Osteocyte (in vitro differentiated cells): ENCODE measurements at regions not wholly inside any gene's neighbourhood (a gene's known extent, or its start where the extent isn't known, plus 50 kb on each side); places are given as distances from the start of the nearest gene placed in this dataset.

Source experiments
- DNase-seq: peaks from one replicate; pipeline ENCODE4 v3.0.0; 2021; ENCODE audit warnings: mixed read lengths; ENCODE audit not compliant: unreplicated experiment; ENCODE audit errors: extremely low spot score
- H3K27ac Mint-ChIP-seq: one replicate; pipeline ENCODE4 v1.8.0; 2021; ENCODE audit warnings: mild to moderate bottlenecking, mixed read lengths; ENCODE audit not compliant: unreplicated experiment
- H3K27me3 Mint-ChIP-seq: one replicate; pipeline ENCODE4 v1.8.0; 2021; ENCODE audit warnings: mixed read lengths; ENCODE audit not compliant: unreplicated experiment
- H3K36me3 Mint-ChIP-seq: one replicate; pipeline ENCODE4 v1.8.0; 2021; ENCODE audit warnings: mixed read lengths; ENCODE audit not compliant: unreplicated experiment
- H3K4me1 Mint-ChIP-seq: one replicate; pipeline ENCODE4 v1.8.0; 2021; ENCODE audit warnings: mixed read lengths; ENCODE audit not compliant: unreplicated experiment
- H3K4me3 Mint-ChIP-seq: one replicate; pipeline ENCODE4 v1.8.0; 2021; ENCODE audit warnings: mild to moderate bottlenecking, moderate library complexity, mixed read lengths; ENCODE audit not compliant: unreplicated experiment
- H3K9me3 Mint-ChIP-seq: one replicate; pipeline ENCODE4 v1.8.0; 2021; ENCODE audit warnings: mixed read lengths; ENCODE audit not compliant: unreplicated experiment
- TF ChIP-seq, protein P1 (sequence below): fragments of 200-600 bp; sonication (generic); IDR thresholded peaks from 2 replicates; pipeline ENCODE4 v1.5.0; 2021; ENCODE audit warnings: antibody characterized with exemption, mild to moderate bottlenecking, moderate library complexity

DNA sequence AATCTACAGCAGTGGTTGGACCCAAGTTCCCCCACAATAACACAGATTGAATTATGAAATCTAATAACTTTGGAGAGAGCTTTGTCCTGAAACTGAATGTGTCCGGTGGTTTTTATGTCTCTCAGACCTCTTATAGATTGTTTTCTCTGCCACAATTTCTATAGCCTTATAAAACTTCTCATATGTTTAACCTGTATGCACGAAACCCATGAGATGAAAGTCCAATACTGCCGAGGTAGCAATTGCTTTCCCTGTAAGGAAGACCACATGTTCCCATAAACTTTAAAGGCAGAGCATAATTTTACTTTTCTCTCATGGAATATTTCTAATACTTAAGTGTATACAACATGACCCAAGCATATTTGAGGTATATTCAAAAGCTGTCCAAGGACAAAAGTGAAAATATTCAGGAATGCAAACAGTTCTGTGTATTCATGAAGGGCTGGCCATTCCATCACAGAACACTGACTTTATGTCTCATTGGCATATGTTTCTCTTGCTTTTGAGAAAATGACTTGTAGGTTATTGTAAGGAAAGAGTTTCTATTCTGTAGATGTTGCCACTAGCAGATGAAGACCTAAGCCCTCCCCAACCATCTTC is 94.4 kb upstream of the TLE4 start:
- no peaks in the 10 kb centered on the region for H3K27me3 Mint-ChIP-seq
- TF ChIP-seq, protein P1, sequence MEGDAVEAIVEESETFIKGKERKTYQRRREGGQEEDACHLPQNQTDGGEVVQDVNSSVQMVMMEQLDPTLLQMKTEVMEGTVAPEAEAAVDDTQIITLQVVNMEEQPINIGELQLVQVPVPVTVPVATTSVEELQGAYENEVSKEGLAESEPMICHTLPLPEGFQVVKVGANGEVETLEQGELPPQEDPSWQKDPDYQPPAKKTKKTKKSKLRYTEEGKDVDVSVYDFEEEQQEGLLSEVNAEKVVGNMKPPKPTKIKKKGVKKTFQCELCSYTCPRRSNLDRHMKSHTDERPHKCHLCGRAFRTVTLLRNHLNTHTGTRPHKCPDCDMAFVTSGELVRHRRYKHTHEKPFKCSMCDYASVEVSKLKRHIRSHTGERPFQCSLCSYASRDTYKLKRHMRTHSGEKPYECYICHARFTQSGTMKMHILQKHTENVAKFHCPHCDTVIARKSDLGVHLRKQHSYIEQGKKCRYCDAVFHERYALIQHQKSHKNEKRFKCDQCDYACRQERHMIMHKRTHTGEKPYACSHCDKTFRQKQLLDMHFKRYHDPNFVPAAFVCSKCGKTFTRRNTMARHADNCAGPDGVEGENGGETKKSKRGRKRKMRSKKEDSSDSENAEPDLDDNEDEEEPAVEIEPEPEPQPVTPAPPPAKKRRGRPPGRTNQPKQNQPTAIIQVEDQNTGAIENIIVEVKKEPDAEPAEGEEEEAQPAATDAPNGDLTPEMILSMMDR, result no peak
- no peaks in the 10 kb centered on the region for H3K36me3 Mint-ChIP-seq
- DNase-seq, result no peak
- H3K4me3 Mint-ChIP-seq, result no peak overlapping the region
- H3K4me1 Mint-ChIP-seq, result peaks cover 35% of the 10 kb centered on the region
- H3K9me3 Mint-ChIP-seq, result no peaks in the 10 kb centered on the region
- H3K27ac Mint-ChIP-seq, result peak overlapping the region; percentile 67

DNA sequence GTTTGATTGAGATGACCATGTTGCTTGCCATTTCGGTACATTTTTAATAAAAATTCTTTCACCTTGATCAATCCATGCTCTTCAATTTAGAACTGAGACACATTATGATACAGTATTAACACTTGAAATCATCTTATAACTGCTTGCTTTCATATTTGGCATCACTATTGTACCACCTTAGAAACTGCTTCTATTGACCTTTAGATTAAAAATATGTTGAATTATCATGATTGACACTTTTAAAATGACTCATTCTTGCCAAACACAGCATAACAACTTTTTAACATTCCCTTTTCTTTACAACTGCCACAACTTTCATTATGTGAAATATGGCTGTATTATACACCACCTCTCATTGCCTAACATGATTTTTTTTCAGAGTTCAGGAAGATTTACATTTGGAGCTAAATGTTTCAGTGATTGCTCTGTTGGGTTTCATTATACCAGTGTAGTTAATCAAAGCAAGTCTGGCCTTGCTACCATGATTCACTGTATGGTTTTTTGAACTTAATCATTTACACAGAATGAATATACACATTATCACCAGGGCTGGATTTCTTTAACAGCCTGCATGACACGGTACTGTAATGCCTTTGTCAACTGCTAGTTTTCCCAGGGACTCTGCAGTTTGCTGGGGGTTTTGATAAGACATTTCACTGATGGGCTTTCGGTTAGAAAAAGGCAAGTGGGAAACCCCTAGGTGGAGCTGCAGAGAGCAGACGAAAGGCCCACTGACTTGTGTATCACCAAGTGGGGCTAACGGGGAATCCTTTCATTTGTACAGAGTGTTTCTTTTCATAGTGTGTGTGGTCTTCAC is 93.6 kb upstream of the TLE4 start:
- Mint-ChIP-seq H3K4me3 (no peak overlapping the region), H3K27ac (peak overlapping the region; percentile 67), H3K36me3 (no peaks in the 10 kb centered on the region), H3K4me1 (peaks cover 37% of the 10 kb centered on the region), H3K27me3 (no peaks in the 10 kb centered on the region), H3K9me3 (no peaks in the 10 kb centered on the region)
- TF ChIP-seq, protein P1, result peak; percentile 51
- DNase-seq, result no peak

DNA sequence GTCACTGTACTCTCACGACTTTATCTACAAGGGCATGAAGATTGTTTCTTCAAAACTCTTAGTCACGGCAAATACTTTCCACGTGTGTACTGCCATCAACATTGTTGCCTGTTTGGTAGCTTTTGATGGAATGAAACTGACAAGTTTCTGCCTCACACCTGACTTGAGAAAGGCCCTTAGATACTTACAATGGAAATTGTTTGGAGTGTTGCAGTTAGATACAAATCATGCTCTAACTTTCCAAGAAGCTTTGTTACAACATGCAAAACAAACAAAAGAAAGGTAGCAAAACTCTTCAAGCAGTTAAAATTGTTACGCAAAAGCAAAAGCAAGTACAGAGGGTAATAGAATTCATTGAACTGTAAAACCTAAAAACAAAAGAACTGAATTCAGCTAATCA is 91.1 kb upstream of the TLE4 start:
- no peaks in the 10 kb centered on the region for H3K36me3 Mint-ChIP-seq
- H3K4me3 Mint-ChIP-seq, result no peak overlapping the region
- H3K9me3 Mint-ChIP-seq, result no peaks in the 10 kb centered on the region
- TF ChIP-seq, protein P1, result no peak
- no peak for DNase-seq
- H3K4me1 Mint-ChIP-seq, result peaks cover 33% of the 10 kb centered on the region
- no peaks in the 10 kb centered on the region for H3K27me3 Mint-ChIP-seq
- H3K27ac Mint-ChIP-seq, result no peak overlapping the region

DNA sequence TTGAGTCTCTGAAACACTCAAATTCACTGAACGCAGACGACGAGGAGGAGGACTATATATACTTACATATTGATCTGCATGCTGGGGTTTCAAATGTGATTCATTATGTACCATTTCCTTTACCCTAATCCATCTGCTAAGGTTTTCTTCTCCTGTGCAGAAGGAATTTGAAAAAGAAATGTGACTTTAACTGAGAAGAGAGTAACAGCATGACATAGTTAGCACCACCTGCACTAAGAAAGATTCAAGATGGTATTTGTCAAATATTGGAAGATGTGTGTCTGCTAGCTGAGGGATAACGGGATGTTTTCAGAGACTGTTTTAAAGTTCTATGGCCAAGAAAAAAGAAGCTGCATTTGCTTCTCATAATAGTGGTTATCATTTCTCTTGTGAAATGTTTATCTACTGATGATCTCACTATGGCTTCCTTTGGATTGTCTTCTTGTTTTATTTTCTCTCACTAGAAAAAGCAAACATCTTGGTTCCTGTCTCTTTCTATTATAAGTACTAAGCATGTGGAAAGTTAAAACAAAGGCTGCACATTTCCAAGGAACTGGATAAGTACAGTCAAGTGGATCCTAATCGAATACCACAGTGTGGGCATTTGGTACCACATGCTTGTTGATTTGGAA is 89.8 kb upstream of the TLE4 start:
- no peak for DNase-seq
- no peak overlapping the region for H3K27ac Mint-ChIP-seq
- H3K9me3 Mint-ChIP-seq, result no peaks in the 10 kb centered on the region
- H3K4me1 Mint-ChIP-seq, result peaks cover 36% of the 10 kb centered on the region
- H3K4me3 Mint-ChIP-seq, result no peak overlapping the region
- TF ChIP-seq, protein P1, result no peak
- no peaks in the 10 kb centered on the region for H3K36me3 Mint-ChIP-seq
- H3K27me3 Mint-ChIP-seq, result no peaks in the 10 kb centered on the region

DNA sequence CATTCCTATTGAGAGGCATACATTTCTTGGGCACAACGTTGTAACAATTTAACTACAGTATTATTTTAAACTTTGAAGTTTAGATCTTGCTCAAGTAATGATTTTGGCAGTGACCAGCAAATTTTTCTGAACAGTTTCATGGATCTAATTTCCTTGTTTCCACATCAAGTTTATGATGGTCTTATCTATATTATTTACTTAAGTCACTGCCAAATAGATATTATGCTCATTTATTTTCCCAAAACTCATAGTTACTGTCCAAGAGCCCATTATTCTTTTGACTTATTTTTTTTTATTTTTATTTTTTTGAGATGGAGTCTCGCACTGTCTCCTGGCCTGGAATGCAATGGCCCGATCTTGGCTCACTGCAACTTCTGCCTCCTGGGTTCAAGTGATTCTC is 86.5 kb upstream of the TLE4 start:
- no peaks in the 10 kb centered on the region for H3K36me3 Mint-ChIP-seq
- DNase-seq, result no peak
- TF ChIP-seq, protein P1, result no peak

More for the DNA sequence above, 86.5 kb upstream of the TLE4 start:
- Mint-ChIP-seq H3K27me3 (no peaks in the 10 kb centered on the region), H3K9me3 (no peaks in the 10 kb centered on the region), H3K4me3 (no peak overlapping the region), H3K27ac (no peak overlapping the region), H3K4me1 (peaks cover 38% of the 10 kb centered on the region)
